ENCODE measurements at regions not wholly inside any gene's neighbourhood (a gene's known extent, or its start where the extent isn't known, plus 50 kb on each side); places are given as distances from the start of the nearest gene placed in this dataset.

DNA sequence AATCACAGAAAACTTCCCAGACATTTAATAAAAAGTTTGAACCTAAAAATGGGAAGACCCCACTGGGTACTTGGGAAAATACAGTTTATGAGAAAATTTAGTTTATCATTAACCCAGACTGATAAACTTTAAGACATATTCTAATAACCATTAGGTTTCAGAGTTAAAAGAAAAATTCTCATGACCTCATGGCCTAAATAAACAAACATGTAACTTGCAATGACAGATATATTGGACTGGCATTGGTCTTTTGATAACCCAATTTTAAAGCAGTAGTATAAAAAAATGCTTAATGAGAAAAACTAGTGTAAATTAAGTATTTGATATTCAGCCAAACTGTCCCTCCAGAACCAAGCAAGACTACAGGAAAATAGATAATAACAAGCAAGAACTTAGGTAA, 67.0 kb upstream of the ZNF804B start (continued):
- TF ChIP-seq, protein P1, sequence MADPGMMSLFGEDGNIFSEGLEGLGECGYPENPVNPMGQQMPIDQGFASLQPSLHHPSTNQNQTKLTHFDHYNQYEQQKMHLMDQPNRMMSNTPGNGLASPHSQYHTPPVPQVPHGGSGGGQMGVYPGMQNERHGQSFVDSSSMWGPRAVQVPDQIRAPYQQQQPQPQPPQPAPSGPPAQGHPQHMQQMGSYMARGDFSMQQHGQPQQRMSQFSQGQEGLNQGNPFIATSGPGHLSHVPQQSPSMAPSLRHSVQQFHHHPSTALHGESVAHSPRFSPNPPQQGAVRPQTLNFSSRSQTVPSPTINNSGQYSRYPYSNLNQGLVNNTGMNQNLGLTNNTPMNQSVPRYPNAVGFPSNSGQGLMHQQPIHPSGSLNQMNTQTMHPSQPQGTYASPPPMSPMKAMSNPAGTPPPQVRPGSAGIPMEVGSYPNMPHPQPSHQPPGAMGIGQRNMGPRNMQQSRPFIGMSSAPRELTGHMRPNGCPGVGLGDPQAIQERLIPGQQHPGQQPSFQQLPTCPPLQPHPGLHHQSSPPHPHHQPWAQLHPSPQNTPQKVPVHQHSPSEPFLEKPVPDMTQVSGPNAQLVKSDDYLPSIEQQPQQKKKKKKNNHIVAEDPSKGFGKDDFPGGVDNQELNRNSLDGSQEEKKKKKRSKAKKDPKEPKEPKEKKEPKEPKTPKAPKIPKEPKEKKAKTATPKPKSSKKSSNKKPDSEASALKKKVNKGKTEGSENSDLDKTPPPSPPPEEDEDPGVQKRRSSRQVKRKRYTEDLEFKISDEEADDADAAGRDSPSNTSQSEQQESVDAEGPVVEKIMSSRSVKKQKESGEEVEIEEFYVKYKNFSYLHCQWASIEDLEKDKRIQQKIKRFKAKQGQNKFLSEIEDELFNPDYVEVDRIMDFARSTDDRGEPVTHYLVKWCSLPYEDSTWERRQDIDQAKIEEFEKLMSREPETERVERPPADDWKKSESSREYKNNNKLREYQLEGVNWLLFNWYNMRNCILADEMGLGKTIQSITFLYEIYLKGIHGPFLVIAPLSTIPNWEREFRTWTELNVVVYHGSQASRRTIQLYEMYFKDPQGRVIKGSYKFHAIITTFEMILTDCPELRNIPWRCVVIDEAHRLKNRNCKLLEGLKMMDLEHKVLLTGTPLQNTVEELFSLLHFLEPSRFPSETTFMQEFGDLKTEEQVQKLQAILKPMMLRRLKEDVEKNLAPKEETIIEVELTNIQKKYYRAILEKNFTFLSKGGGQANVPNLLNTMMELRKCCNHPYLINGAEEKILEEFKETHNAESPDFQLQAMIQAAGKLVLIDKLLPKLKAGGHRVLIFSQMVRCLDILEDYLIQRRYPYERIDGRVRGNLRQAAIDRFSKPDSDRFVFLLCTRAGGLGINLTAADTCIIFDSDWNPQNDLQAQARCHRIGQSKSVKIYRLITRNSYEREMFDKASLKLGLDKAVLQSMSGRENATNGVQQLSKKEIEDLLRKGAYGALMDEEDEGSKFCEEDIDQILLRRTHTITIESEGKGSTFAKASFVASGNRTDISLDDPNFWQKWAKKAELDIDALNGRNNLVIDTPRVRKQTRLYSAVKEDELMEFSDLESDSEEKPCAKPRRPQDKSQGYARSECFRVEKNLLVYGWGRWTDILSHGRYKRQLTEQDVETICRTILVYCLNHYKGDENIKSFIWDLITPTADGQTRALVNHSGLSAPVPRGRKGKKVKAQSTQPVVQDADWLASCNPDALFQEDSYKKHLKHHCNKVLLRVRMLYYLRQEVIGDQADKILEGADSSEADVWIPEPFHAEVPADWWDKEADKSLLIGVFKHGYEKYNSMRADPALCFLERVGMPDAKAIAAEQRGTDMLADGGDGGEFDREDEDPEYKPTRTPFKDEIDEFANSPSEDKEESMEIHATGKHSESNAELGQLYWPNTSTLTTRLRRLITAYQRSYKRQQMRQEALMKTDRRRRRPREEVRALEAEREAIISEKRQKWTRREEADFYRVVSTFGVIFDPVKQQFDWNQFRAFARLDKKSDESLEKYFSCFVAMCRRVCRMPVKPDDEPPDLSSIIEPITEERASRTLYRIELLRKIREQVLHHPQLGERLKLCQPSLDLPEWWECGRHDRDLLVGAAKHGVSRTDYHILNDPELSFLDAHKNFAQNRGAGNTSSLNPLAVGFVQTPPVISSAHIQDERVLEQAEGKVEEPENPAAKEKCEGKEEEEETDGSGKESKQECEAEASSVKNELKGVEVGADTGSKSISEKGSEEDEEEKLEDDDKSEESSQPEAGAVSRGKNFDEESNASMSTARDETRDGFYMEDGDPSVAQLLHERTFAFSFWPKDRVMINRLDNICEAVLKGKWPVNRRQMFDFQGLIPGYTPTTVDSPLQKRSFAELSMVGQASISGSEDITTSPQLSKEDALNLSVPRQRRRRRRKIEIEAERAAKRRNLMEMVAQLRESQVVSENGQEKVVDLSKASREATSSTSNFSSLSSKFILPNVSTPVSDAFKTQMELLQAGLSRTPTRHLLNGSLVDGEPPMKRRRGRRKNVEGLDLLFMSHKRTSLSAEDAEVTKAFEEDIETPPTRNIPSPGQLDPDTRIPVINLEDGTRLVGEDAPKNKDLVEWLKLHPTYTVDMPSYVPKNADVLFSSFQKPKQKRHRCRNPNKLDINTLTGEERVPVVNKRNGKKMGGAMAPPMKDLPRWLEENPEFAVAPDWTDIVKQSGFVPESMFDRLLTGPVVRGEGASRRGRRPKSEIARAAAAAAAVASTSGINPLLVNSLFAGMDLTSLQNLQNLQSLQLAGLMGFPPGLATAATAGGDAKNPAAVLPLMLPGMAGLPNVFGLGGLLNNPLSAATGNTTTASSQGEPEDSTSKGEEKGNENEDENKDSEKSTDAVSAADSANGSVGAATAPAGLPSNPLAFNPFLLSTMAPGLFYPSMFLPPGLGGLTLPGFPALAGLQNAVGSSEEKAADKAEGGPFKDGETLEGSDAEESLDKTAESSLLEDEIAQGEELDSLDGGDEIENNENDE (IDR thresholded peaks at IDR 0.05; ENCODE audit: insufficient replicate concordance, low read length), result no peak
- no peak for TF ChIP-seq YY1 (IDR thresholded peaks at IDR 0.05; ENCODE audit: low read depth, low read length)
